ENCODE measurements at regions not wholly inside any gene's neighbourhood (a gene's known extent, or its start where the extent isn't known, plus 50 kb on each side); places are given as distances from the start of the nearest gene placed in this dataset.

DNA sequence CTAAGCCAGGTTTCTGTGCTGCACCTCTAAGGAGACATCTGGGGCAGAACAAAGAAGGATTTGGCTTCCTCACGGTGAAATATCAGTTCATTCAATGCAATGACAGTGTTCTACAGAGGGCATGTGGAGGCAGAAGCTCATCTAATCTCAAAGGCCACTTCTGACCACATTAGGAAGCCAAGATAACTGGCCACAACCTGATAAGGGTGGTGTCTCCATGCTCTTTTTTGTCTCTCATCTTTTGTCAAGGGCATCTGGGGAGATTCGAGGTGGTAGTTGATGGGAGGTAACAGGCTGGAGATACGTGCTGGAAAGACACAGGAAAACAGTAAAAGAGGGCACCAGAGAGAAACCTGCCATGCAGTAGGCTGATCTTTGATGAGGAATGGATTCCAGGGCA is 303.9 kb downstream of the LRATD1 start:
- Histone ChIP-seq H3K4me2 (ENCODE audit: low read length) (no peak overlapping the region), H3K27me3 (ENCODE audit: insufficient read depth, low read length) (no peaks in the 10 kb centered on the region), H3K4me1 (ENCODE audit: insufficient read depth, low read length) (no peaks in the 10 kb centered on the region), H3K9me3 (ENCODE audit: insufficient read depth, low read depth, low read length) (no peaks in the 10 kb centered on the region), H3K27ac (ENCODE audit: low read depth, low read length) (no peak overlapping the region), H3K36me3 (ENCODE audit: insufficient read depth, low read length) (no peaks in the 10 kb centered on the region), H4K20me1 (ENCODE audit: insufficient read depth, low read length) (no peaks in the 10 kb centered on the region), H3K79me2 (ENCODE audit: insufficient read depth, low read length) (no peaks in the 10 kb centered on the region), H2AFZ (ENCODE audit: low read depth, low read length) (no peak overlapping the region), H3K4me3 (ENCODE audit: insufficient read depth, low read depth, low read length) (no peak overlapping the region), H3K9ac (ENCODE audit: low read length) (no peak overlapping the region)
- H3K4me3 Mint-ChIP-seq (ENCODE audit: unreplicated experiment): no peak overlapping the region
- no peak for TF ChIP-seq EZH2 (IDR thresholded peaks at IDR 0.05; ENCODE audit: insufficient read depth, low read length)
- TF ChIP-seq, protein P1, sequence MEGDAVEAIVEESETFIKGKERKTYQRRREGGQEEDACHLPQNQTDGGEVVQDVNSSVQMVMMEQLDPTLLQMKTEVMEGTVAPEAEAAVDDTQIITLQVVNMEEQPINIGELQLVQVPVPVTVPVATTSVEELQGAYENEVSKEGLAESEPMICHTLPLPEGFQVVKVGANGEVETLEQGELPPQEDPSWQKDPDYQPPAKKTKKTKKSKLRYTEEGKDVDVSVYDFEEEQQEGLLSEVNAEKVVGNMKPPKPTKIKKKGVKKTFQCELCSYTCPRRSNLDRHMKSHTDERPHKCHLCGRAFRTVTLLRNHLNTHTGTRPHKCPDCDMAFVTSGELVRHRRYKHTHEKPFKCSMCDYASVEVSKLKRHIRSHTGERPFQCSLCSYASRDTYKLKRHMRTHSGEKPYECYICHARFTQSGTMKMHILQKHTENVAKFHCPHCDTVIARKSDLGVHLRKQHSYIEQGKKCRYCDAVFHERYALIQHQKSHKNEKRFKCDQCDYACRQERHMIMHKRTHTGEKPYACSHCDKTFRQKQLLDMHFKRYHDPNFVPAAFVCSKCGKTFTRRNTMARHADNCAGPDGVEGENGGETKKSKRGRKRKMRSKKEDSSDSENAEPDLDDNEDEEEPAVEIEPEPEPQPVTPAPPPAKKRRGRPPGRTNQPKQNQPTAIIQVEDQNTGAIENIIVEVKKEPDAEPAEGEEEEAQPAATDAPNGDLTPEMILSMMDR (IDR thresholded peaks at IDR 0.05; ENCODE audit: insufficient read depth, low read depth, low read length): no peak
- H3K9me3 Mint-ChIP-seq (ENCODE audit: unreplicated experiment): peaks cover 12% of the 10 kb centered on the region
- H3K36me3 Mint-ChIP-seq (ENCODE audit: low read depth, unreplicated experiment): no peaks in the 10 kb centered on the region
- no peaks in the 10 kb centered on the region for H3K27me3 Mint-ChIP-seq (ENCODE audit: low read depth, unreplicated experiment)
- no peak overlapping the region for H3K27ac Mint-ChIP-seq (ENCODE audit: unreplicated experiment)
- H3K4me1 Mint-ChIP-seq (ENCODE audit: low read depth, unreplicated experiment): no peaks in the 10 kb centered on the region
- FAIRE-seq: no peak
- no peak for DNase-seq (ENCODE audit: low read depth)

DNA sequence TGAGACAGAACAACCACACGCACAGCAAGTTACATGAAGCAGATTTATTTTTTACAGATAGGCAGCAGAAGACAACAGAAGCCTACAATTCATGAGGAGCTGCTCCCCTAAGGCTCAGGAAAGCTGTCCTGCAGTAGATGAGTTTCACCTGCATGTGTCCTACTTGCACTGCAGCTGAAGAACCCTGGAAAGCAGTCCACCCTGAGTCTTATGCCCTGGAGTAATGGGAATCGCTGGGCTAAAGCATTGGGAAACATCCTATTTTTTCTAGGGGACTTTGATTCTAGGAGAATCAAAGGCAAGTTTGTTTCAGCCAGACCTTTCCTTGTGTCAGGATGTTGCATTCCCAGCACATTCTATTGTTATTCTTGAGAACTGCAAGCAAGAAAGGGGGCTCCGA is 304.8 kb downstream of the LRATD1 start:
- Mint-ChIP-seq H3K4me3 (ENCODE audit: unreplicated experiment) (no peak overlapping the region), H3K9me3 (ENCODE audit: unreplicated experiment) (peaks cover 12% of the 10 kb centered on the region), H3K27me3 (ENCODE audit: low read depth, unreplicated experiment) (no peaks in the 10 kb centered on the region), H3K36me3 (ENCODE audit: low read depth, unreplicated experiment) (no peaks in the 10 kb centered on the region), H3K27ac (ENCODE audit: unreplicated experiment) (no peak overlapping the region), H3K4me1 (ENCODE audit: low read depth, unreplicated experiment) (no peaks in the 10 kb centered on the region)
- H3K9me3 ChIP-seq (ENCODE audit: insufficient read depth, low read depth, low read length): no peaks in the 10 kb centered on the region
- H3K27ac ChIP-seq (ENCODE audit: low read depth, low read length): no peak overlapping the region
- H3K9ac ChIP-seq (ENCODE audit: low read length): no peak overlapping the region
- no peaks in the 10 kb centered on the region for H4K20me1 ChIP-seq (ENCODE audit: insufficient read depth, low read length)
- no peaks in the 10 kb centered on the region for H3K36me3 ChIP-seq (ENCODE audit: insufficient read depth, low read length)
- H3K4me1 ChIP-seq (ENCODE audit: insufficient read depth, low read length): no peaks in the 10 kb centered on the region
- H3K27me3 ChIP-seq (ENCODE audit: insufficient read depth, low read length): no peaks in the 10 kb centered on the region
- no peak overlapping the region for H3K4me2 ChIP-seq (ENCODE audit: low read length)
- H2AFZ ChIP-seq (ENCODE audit: low read depth, low read length): no peak overlapping the region
- FAIRE-seq (no peak), DNase-seq (ENCODE audit: low read depth) (no peak)
- no peaks in the 10 kb centered on the region for H3K79me2 ChIP-seq (ENCODE audit: insufficient read depth, low read length)
- no peak overlapping the region for H3K4me3 ChIP-seq (ENCODE audit: insufficient read depth, low read depth, low read length)
- no peak for TF ChIP-seq EZH2 (IDR thresholded peaks at IDR 0.05; ENCODE audit: insufficient read depth, low read length)
- TF ChIP-seq, protein P1 (IDR thresholded peaks at IDR 0.05; ENCODE audit: insufficient read depth, low read depth, low read length): no peak

DNA sequence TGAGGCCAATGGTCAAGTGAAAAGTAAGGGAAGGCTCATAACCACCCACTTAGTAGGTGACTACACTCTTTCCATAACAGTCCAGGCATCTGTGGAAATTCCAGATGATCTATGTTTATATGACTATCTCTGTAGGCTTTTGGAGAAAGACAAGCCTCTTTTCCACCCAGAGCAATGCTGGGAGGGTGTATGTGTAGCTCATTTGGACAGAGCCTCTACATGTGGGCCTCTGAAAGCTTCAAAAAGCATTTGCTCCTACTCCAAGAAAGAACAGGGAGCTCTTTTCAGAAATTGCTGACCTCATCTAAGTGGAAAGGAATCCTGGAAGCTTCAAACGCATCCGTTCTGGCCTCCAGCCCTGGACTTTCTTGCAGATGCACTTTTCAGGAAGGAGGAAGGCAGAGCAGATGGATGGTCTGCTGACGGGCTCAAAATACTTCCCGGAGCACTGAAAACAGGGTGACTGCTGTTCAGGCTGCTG is 308.7 kb downstream of the LRATD1 start:
- no peaks in the 10 kb centered on the region for H3K36me3 ChIP-seq (ENCODE audit: insufficient read depth, low read length)
- H3K27me3 ChIP-seq (ENCODE audit: insufficient read depth, low read length): no peaks in the 10 kb centered on the region
- no peaks in the 10 kb centered on the region for H4K20me1 ChIP-seq (ENCODE audit: insufficient read depth, low read length)
- no peaks in the 10 kb centered on the region for H3K36me3 Mint-ChIP-seq (ENCODE audit: low read depth, unreplicated experiment)
- H3K4me3 Mint-ChIP-seq (ENCODE audit: unreplicated experiment): no peak overlapping the region
- H2AFZ ChIP-seq (ENCODE audit: low read depth, low read length): no peak overlapping the region
- peaks cover 19% of the 10 kb centered on the region for H3K9me3 Mint-ChIP-seq (ENCODE audit: unreplicated experiment)
- no peaks in the 10 kb centered on the region for H3K27me3 Mint-ChIP-seq (ENCODE audit: low read depth, unreplicated experiment)
- H3K4me1 ChIP-seq (ENCODE audit: insufficient read depth, low read length): no peaks in the 10 kb centered on the region
- H3K79me2 ChIP-seq (ENCODE audit: insufficient read depth, low read length): no peaks in the 10 kb centered on the region
- DNase-seq (ENCODE audit: low read depth) (peak; percentile 53), FAIRE-seq (no peak)
- no peak overlapping the region for H3K27ac ChIP-seq (ENCODE audit: low read depth, low read length)
- H3K9ac ChIP-seq (ENCODE audit: low read length): no peak overlapping the region
- no peak overlapping the region for H3K4me3 ChIP-seq (ENCODE audit: insufficient read depth, low read depth, low read length)
- no peak overlapping the region for H3K4me2 ChIP-seq (ENCODE audit: low read length)
- TF ChIP-seq, protein P1 (IDR thresholded peaks at IDR 0.05; ENCODE audit: insufficient read depth, low read depth, low read length): no peak
- TF ChIP-seq EZH2 (IDR thresholded peaks at IDR 0.05; ENCODE audit: insufficient read depth, low read length): no peak
- no peaks in the 10 kb centered on the region for H3K4me1 Mint-ChIP-seq (ENCODE audit: low read depth, unreplicated experiment)
- no peaks in the 10 kb centered on the region for H3K9me3 ChIP-seq (ENCODE audit: insufficient read depth, low read depth, low read length)
- no peak overlapping the region for H3K27ac Mint-ChIP-seq (ENCODE audit: unreplicated experiment)
